Adrenal gland (tissue), 5 donors: ENCODE measurements at regions not wholly inside any gene's neighbourhood (a gene's known extent, or its start where the extent isn't known, plus 50 kb on each side); places are given as distances from the start of the nearest gene placed in this dataset.

Experiments used
- CTCF ChIP-seq, 6 experiments: fragments of 450-650 bp in 4 of 6; fragments of 200-600 bp in 2 of 6; sonication (generic) in 1 of 6; IDR thresholded peaks; 1 replicate in 5 of 6; 2 replicates in 1 of 6; pipeline versions ENCODE4 v1.5.1 to v1.8.0; 2016 to 2021; ENCODE audit warnings: antibody characterized with exemption in 6 of 6, mild to moderate bottlenecking in 2 of 6, moderate library complexity in 1 of 6
- POLR2A ChIP-seq, 2 donors: fragments of 450-650 bp; IDR thresholded peaks; one replicate each; pipeline ENCODE4 v1.6.1; 2017; ENCODE audit warnings: antibody characterized with exemption in 2 of 2, mild to moderate bottlenecking in 2 of 2, moderate library complexity in 1 of 2
- donor health status: DM: no; HTN: no; CAD: no.

GRCh38 chr5:142511358-142511757, 174.5 kb downstream of the FGF1 start:
- no peak for TF ChIP-seq POLR2A (IDR thresholded peaks at IDR 0.05)
- no peak for TF ChIP-seq CTCF (IDR thresholded peaks at IDR 0.05)
